Dedifferentiated amniotic fluid mesenchymal stem cell (primary cell): ENCODE measurements at regions not wholly inside any gene's neighbourhood (a gene's known extent, or its start where the extent isn't known, plus 50 kb on each side); places are given as distances from the start of the nearest gene placed in this dataset.
"Not testable (repeated sequence)": the region's sequence is repeated elsewhere in the genome, so short reads cannot be mapped to it uniquely, and the experiment has no call there.

Source experiments
- DNase-seq: peaks from one replicate; pipeline ENCODE4 v3.0.0-alpha.2; 2016; ENCODE audit errors: extremely low spot score

DNA sequence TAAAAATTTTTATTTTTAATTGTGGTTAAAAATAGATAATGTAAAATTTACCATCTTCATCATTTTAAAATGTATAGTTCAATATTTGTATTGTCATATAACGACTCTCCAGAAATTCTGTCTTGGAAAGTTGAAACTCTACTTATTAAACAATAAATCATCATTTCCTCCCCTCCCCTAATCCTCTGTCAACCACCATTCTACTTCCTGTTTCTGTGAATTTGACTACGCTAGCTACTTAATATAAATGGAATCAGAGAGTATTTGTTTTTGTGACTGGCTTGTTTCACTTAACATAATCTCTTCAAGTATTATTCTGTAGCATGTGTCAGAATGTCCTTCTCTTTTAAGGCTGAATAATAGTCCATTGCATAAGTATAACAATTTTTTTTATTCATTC, 729.0 kb upstream of the AADAT start:
- no peak for DNase-seq

- DNase-seq: no peak
These were observed 715.6 kb upstream of the AADAT start for GRCh38 chr4:170805352-170805751.

GRCh38 chr4:170804930-170805329, 715.2 kb upstream of the AADAT start:
- DNase-seq: no peak

DNA sequence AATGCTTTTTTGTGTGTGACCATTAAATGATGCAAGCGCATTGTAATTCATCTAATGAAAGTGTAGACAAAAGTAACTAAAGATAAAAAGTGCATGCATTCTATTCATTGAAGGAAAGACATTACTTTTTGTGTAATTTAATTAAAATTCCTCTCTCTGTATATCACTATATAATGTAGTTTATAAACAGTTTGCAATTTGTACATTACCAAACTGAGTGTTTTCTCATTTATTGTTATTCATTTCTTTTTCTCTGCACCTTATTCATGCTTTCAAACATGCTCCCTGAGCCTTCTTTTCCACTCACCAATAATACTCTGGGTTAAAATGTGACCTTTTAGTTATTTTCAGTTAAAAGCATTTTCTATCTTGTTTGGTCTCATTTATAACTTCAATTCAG, 713.7 kb upstream of the AADAT start:
- DNase-seq: no peak

- DNase-seq: no peak
These were observed 712.0 kb upstream of the AADAT start for GRCh38 chr4:170801771-170802170.

- DNase-seq: no peak
These were observed 704.8 kb upstream of the AADAT start for GRCh38 chr4:170794525-170794924.

DNA sequence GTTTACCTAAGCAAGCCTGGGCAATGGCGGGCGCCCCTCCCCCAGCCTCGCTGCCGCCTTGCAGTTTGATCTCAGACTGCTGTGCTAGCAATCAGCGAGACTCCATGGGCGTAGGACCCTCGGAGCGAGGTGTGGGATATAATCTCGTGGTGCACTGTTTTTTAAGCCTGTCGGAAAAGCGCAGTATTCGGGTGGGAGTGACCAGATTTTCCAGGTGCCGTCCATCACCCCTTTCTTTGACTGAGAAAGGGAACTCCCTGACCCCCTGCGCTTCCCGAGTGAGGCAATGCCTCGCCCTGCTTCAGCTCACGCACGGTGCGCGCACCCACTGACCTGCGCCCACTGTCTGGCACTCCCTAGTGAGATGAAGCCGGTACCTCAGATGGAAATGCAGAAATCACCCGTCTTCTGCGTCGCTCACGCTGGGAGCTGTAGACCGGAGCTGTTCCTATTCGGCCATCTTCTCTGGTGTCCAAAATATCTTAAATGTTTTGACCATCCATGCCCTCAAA, 698.8 kb upstream of the AADAT start:
- not testable (repeated sequence) for DNase-seq

DNA sequence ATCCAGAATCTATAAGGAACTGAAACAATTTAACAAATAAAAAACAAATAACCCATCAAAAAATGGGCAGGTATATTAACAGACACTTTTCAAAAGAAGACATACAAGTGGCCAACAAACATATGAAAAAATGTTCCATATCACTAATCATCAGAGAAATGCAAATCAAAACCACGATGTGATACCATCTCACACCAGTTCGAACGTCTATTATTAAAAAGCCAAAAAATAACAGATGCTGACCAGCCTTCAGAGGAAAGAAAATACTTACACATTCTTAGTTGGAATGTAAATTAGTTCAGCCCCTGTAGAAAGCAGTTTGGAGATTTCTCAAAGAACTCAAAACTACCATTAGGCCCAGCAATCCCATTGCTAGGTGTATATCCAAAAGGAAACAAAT, 687.9 kb upstream of the AADAT start:
- no peak for DNase-seq

GRCh38 chr4:170776983-170777382, 687.2 kb upstream of the AADAT start:
- DNase-seq: no peak

GRCh38 chr4:170775851-170776250, 686.1 kb upstream of the AADAT start:
- DNase-seq: no peak

DNA sequence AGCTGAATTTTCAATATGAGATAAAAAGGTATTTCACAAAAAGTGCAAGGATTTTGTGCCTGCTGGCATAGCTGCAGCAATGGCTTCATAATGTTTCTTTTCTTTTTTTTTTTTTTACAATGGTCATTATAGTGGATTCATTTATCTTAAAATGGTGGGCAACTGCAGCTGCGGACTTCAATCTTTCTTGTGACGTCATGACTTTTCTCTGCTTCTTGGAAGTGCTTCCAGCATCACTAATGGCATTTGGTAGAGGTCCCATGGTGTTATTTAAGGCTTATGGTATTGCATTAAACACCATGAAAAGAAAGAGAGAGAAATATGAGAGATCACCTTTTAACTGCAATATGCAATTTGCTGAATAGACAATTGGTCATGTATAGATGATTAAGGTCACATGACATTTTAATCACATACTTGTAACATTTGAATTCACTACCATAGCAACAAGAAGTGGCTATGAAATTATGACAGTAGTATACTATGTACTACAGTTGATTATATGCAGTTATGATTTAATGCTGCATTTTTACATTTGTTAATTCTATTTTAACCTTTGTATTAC, 684.0 kb upstream of the AADAT start:
- no peak for DNase-seq

GRCh38 chr4:170772429-170772828, 682.7 kb upstream of the AADAT start:
- no peak for DNase-seq

GRCh38 chr4:170770664-170771063, 680.9 kb upstream of the AADAT start:
- no peak for DNase-seq

DNA sequence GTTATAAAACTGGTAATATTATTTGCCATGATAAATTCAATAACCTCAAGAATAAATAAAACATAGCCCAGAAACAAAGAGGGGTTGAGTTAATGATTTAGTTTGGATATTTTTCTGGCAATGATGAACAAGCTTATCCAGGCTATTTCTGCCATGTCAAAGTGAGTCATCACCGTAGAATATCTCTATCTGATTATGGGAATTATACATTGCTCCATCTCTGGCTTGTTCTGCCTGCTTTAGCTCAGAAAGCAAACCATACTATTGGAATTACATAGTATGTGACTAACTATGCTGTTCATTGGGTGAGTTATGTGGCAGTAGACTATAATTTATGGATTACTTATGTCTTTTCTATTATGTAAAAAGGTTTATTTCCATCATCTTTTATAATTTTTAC, 680.1 kb upstream of the AADAT start:
- peak; percentile 19 for DNase-seq

- no peak for DNase-seq
These were observed 669.2 kb upstream of the AADAT start for GRCh38 chr4:170758988-170759387.

- DNase-seq: no peak
These were observed 660.8 kb upstream of the AADAT start for GRCh38 chr4:170750519-170750918.

- no peak for DNase-seq
These were observed 659.2 kb upstream of the AADAT start for GRCh38 chr4:170748975-170749374.

DNA sequence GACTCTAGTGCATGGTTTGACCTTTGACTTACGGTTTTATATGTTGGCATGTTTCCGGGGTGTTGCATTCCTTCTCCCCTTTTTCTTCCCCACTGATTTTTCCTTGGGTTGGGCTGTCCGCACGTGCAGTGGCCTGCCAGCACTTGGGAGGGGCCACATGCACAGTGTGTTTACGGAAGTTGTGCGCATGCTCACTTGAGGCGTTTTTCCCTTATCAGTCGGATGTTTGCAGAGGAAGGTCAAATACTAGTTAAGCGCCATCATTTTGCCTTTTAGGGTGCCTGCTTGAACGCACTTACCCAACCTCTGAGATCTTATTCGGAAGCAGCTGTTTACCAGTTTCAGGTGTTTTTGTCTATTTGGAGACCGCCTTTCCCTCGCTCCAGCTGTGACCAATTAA, 653.9 kb upstream of the AADAT start:
- no peak for DNase-seq

- DNase-seq: no peak
These were observed 652.1 kb upstream of the AADAT start for GRCh38 chr4:170741856-170742255.

GRCh38 chr4:170736710-170737109, 647.0 kb upstream of the AADAT start:
- DNase-seq: no peak

- no peak for DNase-seq
These were observed 640.1 kb upstream of the AADAT start for GRCh38 chr4:170729897-170730296.

GRCh38 chr4:170729236-170729635, 639.5 kb upstream of the AADAT start:
- no peak for DNase-seq

- DNase-seq: no peak
These were observed 634.4 kb upstream of the AADAT start for GRCh38 chr4:170724191-170724590.

DNA sequence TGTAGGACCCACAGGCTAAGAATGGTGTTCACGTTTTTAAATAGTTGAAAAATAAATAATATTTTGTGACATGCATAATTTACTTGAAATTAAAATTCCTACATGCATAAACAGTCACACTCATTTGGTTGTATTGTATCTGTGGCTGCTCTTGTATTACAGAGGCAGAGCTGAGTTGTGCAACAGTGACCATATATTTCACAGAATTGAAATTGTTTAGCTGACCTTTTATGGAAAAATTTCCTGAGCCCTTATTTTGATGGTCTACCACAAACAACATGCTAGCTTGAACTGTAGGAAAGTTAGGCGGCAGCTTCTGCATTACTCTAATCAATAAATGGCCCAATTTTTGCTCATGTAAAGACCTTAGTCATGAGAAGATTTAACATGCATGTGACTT, 633.4 kb upstream of the AADAT start:
- no peak for DNase-seq
